NCI-H345 treated with DMSO at 0.1 percent for 48 hours (cell line): ENCODE measurements at regions not wholly inside any gene's neighbourhood (a gene's known extent, or its start where the extent isn't known, plus 50 kb on each side); places are given as distances from the start of the nearest gene placed in this dataset.
A peak's percentile ranks its signal among the peaks of the same experiment; 100 is the strongest.

Experiments
- DNase-seq: peaks from one replicate; lab custom pipeline; 2025; ENCODE audit not compliant: unreplicated experiment; lab: John Stamatoyannopoulos, UW

- DNase-seq = no peak
Measured at GRCh38 chr1:42096554-42096953, 56.7 kb upstream of the GUCA2B start.

- no peak for DNase-seq
Measured at GRCh38 chr1:42089246-42089645, 64.0 kb upstream of the GUCA2B start.

- DNase-seq = no peak
Measured at GRCh38 chr1:42086146-42086545, 67.1 kb upstream of the GUCA2B start.

- no peak for DNase-seq
Measured at GRCh38 chr1:42085596-42085995, 67.6 kb upstream of the GUCA2B start.

DNA sequence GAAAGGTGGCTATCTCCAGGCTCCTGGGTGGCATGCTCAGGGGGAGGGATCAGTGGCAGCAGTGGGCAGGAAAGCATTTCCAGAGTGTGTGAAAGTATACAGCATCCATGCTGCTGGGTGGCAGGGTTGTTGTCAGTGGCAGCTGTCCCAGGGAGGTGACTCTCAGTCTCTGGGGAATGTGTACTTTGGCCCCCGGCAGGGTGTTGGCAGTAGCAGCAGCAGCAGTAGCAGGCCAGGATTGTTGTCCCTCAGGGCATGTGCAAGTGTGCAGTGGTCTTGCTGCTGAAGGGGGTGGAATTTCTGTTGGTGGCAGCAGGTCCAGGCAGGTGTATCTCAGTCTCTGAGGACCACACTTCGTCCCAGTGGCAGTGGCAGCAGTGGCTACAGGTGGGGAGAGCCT, 71.7 kb upstream of the GUCA2B start:
- DNase-seq = no peak

GRCh38 chr1:42075179-42075578, 78.0 kb upstream of the GUCA2B start:
- DNase-seq = no peak

- no peak for DNase-seq
Measured at GRCh38 chr1:42070996-42071395, 82.2 kb upstream of the GUCA2B start.

DNA sequence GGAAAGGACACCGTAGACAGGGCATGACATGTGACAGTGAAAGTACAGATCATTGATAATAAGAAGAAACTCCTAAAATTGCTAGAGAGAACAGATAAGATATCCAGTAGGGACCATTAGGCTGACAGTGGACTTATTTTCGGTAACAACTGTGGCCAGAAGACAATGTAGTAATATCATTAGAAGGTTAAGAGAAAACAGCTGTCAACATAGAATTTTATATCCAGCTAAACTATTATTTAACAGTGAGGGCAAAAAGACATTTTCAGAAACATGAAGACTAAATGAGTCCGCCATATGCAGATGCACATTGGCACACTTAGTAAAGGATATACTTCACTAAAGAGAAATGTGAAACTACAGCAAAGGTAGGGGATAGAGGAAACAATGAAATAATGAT, 95.4 kb upstream of the GUCA2B start:
- no peak for DNase-seq

DNA sequence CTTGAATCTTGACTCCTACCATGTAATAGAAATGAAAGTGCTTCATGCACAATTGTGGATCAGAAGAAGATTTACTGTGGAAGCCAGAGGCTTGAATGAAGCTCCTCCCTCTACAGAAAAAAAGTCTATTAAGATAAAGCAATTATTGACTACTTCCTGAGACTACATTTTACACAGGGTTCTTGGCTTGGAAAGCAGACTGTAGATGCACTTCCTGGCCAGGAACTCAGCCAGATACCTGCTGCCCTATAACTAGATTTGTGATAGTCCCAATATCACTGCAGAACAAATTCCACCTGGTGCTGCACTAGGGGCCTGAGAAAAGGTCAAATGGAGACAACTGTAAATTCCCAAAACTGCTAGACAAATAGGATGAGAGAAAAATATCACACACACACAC, 96.8 kb upstream of the GUCA2B start:
- no peak for DNase-seq

GRCh38 chr1:42055061-42055460, 98.1 kb upstream of the GUCA2B start:
- no peak for DNase-seq

- no peak for DNase-seq
Measured at GRCh38 chr1:42052072-42052699, 101.0 kb upstream of the GUCA2B start.

GRCh38 chr1:42047508-42047880, 105.7 kb upstream of the GUCA2B start:
- DNase-seq = no peak

DNA sequence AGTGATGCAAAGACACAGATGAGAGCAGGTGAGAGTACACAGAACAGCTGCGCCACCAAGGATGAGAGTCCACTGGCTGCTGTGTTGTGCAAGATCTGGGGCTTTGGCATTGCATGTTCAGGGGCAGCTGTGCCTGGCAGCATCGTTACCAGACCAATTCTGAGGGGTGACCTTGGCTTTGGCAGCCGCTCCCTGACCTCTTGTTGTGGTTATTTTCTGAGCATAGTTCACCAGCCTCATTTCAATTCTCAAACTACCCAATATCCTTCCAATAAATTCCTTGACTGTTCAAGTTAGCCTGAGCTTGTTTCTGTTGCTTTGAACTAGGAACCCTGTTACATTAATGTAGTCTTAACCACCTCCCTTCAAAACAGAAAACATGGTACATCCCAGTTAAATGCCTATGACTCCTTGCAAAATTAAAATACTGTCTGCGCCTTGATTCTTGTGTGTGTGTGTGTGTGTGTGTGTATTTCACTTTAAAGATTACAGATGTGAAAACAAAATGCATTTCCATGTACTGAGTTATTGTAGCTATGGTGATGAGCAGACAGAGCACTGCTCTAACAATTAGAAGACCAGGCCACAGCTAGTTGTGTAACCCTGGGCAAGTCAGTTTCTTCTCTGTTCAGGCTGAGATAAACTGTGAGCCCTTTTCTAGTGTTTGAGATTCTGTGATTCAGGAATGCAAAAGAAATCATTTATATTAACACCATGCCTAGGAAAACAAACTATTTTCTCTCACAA, 106.3 kb upstream of the GUCA2B start:
- no peak for DNase-seq

- no peak for DNase-seq
Measured at GRCh38 chr1:42044346-42044745, 108.9 kb upstream of the GUCA2B start.

DNA sequence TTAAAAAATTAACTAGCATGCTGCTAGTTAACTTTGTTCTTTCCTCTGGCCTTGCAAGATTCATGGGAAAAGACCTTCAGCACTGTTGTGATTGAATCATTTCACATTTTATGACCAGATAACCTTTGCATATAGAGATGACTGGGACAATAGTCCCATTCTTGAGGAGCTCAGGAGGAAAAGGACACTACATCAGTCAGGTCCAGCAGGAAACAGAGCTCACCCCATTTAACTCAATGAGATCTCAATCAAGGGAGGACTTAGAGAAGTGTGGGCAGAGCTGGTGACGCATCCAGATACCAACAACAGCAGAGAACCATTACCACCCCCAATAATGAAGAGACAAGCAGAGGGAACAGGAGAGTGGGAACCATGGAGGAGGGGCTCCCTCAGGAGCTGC, 109.4 kb upstream of the GUCA2B start:
- no peak for DNase-seq

GRCh38 chr1:42043182-42043581, 110.0 kb upstream of the GUCA2B start:
- no peak for DNase-seq

DNA sequence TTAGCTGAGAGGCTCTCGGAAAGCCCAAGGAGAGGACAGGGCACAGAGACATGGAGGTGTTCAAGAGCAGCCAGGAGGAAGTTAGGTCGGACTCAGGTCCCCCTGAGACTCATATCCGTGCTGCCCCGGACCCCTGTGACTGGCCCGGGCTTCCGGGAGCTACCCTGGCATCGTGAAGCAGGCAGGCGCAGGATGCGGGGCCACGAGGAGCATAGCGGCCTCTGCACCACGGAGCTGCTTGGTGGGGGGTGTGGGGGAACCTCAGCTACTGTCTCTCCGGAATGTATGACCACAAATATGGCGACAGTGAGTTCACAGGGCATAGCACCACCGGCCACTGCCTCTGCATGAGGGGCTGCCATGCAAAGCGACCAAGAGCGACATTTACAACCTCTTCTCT, 112.2 kb upstream of the GUCA2B start:
- DNase-seq = no peak

- DNase-seq = no peak
Measured at GRCh38 chr1:42040159-42040558, 113.1 kb upstream of the GUCA2B start.

GRCh38 chr1:42038261-42038660, 114.9 kb upstream of the GUCA2B start:
- no peak for DNase-seq

DNA sequence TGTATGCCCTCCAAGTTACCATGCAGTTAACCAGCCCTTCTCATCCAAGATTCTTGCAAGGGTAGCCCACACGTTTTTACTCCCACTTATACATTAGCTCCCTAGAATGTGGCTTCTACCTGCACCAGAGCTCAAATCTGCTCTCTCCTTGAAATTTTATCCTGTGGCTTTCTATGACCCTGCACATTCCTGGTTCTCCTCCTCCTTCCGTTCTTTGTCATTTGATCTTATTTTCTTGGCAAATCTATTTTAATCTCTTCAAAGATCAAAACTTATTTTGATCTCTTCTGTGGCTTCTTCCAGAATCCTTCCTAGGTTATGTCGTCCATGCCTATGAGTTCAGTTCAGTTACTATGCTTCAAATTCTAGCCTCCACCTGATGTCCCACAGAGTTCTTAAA, 115.6 kb upstream of the GUCA2B start:
- no peak for DNase-seq

GRCh38 chr1:42037161-42037560, 116.0 kb upstream of the GUCA2B start:
- DNase-seq = no peak

- DNase-seq = peak; percentile 80
Measured at GRCh38 chr1:42035830-42036604, 117.2 kb upstream of the GUCA2B start.
